ENCODE measurements at regions not wholly inside any gene's neighbourhood (a gene's known extent, or its start where the extent isn't known, plus 50 kb on each side); places are given as distances from the start of the nearest gene placed in this dataset.
"Not testable (repeated sequence)": the region's sequence is repeated elsewhere in the genome, so short reads cannot be mapped to it uniquely, and the experiment has no call there.

DNA sequence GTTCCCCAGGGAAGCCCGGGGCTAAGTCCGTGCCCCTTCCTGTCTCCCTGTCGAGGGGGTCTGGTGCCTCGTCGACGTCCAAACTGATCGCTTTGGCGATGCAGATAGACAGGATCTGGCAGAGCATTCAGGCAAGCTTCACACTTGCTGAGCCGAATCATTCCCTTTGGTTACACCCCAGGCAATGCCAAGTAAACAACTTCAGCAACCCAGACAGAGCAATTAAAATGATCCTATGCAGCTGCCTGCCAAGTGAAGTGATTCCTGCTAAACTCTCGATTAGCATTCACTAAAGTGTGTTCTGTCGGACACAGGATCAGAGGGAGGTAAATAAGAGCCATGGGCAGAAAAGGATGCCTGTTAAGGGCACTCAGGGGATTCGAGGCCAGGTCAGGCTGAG is 108.2 kb upstream of the RAB12 start:
- DNase-seq, result no peak

DNA sequence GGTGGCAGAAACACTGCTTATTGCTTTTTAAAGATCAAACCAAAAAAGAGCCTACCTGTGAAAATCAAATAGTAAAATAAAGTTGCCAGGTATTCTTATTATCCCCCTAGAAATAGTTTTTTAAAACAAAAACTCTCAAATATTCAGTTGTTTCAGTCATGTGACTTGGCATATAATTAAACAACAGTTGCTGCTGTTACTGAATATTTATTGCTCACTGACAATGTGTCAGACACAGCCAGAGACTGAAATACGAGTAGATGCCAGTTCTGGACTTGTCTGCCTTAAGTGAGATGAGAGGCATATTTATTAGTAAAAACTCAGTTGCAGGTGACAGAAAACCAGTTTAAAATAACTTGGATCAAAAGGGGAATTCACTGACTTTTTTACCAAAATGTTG is 106.0 kb upstream of the RAB12 start:
- DNase-seq, result no peak

DNA sequence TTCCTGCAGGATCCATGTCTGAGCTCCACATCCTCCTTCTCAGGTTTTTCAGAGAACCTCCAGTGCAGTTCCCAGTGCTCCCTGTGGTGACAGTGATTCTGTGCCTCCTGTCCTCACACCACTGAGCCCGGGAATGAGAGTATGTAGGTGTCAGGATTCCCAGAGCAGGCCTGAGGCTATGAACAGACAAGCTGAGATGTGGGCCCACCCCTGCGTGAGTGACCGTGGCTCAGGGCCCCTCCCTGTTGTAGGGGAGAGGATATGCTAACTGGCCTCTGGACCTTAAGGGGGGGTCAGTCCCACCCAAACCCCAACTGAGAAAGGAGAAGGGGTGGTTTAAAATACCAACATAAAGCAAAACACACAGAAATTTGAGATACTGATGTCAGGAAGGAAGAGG is 104.8 kb upstream of the RAB12 start:
- no peak for DNase-seq

DNA sequence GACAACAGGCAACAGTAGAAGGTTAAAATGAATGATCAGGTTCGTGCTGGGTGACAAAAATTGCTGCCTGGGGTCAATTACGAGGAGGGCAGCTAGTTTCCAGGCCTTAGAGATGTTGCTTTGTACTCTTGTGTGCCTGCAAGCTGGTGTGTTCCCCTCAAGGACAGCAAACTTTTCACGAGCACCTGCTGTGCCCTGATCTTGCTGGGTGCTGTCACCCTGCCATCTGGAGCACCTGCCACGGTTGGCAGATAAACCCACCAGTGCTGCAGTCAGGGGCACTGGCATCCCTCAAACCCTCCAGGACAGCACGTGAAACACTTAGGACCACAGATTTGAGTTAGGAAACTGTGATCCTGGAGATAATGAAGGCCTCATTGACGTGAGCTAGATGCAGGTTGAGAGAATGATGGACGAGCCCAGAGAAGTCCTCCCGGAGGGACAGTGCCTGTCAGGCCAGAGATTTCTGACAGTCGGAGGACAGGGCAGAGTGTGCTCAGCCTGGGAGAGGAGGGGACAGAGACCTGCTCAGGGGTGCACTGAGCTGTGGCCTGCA is 104.3 kb upstream of the RAB12 start:
- DNase-seq, result no peak

DNA sequence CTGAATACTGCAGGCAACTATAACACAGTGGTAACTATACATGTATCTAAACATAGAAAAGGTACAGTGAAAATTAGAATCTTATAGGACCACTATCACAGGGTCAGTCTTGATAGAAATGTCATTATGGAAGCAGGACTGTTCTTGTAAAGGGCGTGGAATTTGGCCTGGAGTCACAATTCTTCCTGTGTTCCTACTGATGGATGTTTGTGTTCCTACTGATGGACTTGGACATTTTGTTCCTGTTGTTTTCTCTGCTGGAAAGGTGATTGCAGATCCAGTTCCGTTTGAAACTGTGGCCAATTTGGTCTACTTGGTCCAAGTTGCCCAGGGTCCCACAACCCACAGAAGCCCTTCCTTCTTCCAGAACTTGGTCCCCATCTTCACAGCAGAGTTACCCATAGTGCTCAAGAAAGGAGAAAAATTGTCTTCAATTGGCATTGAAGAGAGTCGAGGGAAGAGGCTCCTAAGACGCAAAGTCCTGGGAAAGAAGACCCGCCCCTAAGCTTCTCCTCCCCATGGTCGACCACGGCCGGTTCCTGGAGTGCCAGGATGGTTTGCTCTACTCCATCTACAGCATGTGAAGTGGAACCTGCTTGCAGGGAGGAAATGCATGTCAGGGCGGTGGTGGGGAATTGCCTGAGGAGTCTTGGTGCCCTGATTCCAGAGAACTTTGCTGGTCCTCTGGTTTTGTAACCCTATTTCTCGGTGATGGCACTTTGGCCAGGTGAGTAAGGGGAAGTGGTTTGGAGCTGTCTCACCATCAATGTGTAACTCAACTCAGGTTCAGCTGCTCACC is 102.8 kb upstream of the RAB12 start:
- DNase-seq, result no peak

DNA sequence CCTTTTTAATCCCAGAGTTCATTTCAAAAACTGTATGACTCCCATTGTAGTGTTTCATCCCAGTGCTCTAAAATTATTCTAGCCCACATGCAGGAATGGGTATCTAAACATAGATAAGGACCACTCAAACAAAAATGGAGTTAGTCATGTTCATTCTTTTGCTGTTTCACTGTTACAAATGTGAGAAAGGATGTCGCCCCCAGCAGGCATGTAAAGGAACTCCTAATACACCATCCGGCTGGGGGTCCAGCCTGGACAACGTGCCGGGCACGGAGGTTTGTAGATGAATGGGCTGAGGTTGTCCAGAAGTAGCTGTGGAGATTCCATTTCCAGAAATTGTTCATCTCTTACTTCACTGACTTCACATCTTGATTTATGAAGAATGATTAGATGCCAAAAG is 101.9 kb upstream of the RAB12 start:
- DNase-seq, result no peak

DNA sequence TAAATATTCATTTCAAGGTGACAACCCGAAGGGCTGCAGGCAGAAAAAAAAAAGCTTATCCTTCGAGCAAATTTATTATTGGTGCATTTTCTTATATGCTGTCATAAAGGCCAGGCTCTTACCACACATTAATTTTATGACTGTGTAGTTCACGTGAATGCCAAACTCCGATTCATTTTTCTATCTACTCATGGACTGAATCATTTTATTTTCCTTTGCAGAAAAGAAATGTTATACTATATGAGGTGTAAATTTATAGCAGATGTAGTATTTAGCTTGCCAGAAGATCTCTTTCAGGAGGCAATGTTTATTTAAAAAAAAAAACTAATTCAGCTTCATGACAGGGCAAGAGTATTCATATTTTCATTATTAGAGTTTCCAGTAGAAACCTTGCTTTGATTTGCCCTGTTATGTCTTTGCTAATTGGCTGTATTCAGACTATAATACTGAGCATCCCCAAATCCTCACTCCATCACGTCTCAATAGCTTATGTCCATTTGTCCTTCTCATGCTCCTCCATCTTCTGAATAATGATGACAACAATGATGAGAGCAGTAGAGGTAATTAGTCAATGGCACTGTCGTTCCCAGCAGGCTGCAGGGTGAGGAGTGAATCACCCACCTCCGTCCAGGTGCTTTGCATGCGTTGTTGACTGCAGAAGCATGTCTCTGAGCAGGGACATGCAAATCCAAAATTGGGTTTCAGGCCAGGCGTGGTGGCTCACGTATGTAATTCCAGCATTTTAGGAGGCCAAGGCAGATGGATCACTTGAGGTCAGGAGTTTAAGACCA is 101.1 kb upstream of the RAB12 start:
- DNase-seq, result no peak

DNA sequence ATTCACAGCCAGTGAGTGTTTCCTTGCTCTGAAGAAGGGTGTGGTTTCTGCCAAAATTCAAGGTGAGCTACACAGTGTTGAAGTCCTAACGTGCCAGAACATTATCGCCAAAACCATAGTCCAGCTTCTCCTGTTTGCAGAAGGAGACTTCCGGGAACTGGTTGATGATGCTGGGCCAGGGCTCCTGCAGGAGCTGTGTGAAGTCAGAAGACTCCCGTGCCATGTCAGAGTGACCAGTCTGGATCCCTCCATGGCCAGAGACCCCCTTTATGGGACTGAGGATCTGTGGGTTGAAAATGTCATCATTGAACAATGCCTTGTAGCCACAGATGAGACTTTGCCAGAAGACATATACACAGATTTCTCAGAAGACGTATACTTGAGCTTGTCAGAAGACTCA is 96.0 kb upstream of the RAB12 start:
- DNase-seq, result no peak

DNA sequence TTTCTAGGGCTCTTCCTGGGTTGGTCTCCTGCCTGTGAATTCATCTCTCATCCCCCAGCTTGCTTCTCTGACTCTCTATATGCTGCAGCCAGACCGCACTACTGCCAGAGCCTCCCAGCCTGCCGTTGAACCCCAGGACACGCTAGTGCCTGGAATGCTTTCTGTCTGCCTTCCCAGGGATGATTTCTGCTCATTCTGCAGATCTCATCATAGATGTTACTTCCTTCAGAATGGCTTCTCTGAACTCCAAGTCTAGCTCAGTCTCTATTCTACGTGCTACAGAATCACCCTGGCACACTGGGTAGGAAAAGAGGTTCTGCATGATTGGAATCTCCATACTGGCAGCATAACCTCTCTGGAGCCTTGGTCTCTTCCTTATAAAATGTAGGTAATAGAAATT is 94.8 kb upstream of the RAB12 start:
- no peak for DNase-seq

DNA sequence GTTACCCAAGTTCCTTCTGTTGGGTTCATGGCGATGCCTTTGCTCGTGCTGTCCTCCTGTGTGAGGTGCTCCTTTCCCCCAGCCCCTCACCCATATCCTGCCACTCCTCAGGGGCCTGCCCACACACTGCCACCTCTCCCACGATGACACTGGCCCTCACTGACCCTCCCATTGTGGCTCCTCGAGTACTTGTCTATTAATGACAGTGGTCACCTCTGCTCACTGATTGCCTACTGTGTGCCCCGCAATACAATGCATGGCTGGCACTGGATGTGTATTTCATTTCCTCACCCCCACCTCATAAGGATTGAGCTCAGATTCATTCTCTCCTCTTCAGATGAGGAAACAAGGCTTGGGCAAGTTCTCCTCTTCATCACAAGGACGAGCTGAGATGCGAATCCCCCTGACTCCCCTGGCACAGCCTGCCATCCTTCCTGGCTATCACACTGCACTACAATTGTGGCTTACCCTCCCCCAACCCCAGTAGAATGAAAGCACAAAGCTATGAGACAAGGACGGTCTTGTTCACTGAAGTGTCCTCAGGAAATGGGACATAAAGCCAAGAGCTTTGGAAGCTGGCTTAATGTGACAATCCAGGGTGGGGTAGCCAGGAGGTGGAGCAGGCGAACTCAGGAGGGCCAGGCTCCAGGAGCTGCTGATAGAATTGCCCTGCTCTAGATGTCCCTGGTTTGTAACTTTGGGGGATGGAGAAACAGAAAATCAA is 93.9 kb upstream of the RAB12 start:
- no peak for DNase-seq

DNA sequence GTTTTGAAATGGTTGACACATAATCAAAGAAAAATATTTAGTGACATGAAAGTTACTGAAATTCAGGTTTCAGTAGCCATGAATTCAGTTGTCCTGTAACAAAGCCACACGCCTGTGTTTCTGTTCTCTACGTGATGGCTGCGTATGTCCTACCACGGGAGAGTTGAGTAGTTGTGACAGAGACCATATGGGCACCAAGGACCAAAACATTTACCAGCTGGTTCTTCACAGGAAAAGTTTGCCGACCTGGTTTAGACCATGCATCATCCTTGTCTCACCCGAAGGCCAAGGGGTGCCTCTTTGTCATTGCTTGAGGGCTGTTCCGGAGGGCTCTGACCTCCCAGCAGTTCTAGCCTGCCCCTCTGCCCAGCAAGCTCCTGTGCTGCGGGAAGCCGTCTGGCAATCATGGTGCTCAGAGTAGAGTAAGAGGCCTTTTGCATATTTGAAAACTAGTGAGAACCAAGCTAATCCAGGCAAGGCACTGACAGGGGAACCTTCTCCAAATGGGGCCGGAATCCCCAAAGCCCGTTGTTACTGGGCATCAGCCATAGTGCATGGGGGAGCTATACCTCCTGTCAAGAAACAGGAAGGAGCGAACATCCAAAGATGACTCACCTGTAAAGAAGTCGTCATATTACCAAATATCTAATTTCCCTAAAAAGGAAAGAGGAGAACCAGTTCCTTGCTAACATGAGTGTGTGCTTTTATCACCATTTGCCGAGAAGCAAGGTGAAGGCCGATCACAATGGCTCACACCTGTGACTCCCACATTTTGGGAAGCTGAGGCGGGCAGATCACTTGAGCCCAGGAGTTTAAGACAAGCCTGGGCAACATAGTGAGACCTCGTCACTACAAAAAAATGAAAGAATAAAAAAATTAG is 92.6 kb upstream of the RAB12 start:
- DNase-seq, result no peak

DNA sequence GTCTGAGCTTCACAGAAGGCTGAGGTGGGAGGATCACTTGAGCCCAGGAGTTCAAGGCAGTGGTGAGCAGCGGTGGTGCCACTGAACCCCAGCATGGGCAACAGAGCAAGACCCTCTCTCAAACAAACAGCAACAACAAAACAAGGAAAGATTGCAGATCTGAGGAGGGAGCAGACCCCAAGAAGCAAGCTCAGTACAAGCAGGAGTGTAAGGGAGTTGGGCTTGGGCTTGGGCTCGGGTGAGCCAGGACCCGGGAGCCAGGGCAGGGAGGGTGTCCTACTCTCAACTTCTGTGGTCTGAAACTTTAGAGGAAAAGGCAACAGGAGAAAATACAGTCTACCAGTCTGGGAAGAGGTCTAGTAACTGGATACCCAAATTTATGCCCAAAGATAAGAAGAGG is 92.0 kb upstream of the RAB12 start:
- no peak for DNase-seq

DNA sequence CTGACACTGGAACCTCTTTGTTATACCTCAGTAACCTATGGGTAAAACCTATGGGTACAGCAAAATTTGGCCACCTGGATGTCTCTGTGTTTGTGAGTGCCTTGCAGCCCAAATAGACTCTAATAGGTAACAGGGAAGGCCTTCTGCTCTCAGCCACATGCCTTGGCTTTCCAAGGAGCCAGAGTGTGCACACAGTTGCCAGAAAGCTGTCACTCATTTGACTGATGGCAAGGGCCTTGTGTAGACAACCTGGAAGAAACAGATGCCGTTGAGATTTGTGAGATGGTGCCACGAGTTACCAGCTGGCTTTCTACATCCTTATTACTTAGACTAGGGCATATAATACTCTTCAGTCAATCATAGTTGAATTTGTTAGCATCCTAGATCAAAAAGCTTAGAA is 90.1 kb upstream of the RAB12 start:
- DNase-seq, result no peak

DNA sequence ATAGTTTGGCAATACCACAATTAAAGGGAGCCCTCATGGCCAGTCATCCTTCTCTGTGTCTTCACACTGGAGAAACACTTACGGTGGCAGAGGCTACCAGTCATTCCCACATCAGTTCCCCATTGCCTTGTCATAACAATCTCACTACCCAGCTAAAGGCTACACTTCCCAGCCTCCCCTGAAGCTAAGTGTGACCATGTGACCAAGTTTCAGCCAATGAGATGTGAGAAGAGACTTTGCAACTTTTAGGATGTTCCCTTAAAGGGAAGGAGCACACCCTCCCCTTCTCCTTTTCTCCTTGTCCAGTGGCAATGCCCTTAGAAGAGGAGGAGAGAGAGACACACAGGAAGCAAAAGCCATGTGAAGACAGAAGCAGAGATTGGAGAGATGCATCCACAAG is 89.0 kb upstream of the RAB12 start:
- no peak for DNase-seq

DNA sequence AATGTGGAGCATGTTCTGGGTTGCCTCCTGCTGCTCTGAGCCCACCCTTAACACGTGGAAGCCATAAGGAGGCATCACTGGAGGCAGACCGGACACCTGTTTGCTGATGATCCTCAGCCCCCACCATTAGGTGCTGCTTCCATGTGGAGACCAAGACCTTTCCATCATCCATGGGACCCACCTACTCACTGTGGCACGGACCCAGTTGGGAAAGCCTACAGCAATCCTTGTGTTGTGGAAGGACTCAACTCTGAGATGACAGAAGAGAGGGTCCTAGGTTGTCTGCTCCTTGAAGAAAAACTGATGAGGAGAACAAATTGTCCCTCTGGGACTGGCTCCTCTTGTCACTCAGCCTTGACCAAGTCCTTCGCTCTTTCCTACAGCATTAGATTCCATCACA is 86.5 kb upstream of the RAB12 start:
- DNase-seq, result no peak

DNA sequence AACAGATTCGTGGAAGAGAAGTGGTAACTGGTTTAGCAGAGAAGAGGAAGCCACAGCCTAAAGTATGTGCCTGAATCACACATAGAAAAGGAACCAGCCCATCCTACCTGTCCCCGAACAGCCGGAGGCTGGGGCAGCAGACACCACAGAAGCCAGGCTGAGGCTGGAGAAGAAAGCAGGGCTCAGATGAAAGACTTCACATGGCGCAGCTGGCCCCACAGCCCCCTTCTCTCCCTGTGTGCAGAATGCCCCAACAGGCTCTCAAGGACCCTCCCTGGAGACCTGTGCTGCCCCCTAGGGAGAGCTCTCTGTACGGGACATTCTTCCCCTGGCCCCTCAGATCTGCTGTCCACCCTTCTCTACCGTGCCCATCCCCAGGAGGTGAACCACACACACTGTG is 83.5 kb upstream of the RAB12 start:
- no peak for DNase-seq

DNA sequence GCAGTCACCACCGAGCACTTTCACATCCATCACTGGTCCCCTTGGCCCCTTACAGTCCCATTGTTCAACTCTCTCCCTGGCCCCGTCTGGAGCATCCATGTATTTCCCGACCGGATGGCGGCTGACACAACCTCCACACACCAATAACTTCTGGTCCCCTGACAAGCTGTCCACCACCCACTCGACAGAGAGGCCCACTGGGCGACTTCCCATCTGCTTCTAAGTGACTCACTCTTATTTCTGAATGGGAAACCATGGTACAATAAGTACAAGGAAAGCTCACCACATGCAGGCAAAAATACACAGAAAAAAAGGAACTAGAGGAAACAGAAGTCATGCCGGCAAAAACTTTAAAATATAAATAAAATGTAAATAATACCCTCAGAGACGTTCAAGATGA is 82.9 kb upstream of the RAB12 start:
- no peak for DNase-seq

DNA sequence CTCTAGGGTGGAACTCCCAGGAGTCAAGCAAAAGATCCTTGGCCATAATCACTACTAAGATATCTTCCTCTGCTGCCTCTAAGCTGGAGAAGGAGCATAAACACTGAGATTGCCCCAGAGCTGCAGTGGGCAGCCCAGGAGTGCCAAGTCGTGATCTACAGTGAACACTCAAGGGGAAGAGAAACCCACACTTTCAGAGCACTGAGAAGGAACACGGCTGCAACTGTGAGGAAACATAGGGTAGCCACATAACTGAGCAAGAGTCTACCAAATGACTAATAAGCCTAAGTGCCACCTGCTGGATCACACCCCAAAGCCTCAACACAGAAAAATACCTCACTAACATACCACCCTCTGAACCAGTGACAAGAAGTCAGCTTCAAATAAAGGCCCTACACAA is 79.6 kb upstream of the RAB12 start:
- no peak for DNase-seq

DNA sequence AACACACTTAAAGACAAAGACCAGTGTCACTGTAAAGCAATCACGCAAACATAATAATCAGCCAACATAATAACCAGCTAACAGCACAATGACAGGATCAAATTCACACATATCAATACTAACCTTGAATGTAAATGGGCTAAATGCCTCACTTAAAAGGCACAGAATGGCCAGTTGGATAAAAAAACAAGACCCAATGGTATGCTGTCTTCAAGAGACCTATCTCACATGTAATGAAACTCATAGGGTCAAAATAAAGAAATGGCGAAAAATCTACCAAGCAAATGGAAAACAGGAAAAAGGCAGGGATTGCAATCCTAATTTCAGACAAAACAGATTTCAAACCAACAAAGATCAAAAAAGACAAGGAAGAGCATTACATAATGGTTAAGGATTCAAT is 78.2 kb upstream of the RAB12 start:
- not testable (repeated sequence) for DNase-seq

DNA sequence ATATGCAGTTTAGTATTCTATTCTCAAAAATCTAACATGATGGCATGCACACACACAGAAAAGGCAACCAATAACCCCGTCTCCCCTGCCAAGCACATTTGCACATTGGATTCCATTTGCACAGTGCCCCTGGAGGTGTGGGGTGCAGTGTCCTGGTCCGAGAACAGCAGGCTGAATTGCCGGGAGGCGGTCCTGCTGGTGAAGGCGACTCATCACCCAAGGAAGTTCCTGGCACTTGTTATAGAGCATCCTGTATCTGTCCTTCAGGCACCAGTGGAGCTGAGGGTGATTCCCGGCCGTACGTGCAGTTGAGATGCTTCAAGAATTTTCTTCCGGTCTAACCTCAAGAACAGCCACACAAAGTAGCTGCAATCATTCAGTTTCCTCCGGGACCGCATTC is 73.0 kb upstream of the RAB12 start:
- DNase-seq, result no peak

DNA sequence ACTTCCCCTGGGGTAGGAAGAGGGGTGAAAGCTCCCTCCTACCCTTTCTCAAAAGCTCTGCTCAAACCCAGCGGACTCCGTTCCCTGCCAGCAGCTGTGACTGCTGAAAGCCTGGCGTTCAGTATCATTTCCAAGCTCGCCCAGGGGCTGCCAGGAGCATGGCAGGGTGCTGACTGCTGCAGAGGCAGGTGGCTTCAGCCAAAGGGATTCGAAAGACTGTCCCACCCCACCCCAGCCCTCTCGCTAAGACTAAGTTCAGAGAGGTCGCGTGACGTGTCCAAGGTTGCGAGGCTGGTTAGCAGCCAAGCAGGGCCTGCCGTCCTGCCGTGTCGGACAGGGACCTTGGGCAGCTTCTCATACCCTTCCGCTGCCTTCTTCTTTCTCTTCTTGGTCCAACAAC is 72.3 kb upstream of the RAB12 start:
- no peak for DNase-seq

DNA sequence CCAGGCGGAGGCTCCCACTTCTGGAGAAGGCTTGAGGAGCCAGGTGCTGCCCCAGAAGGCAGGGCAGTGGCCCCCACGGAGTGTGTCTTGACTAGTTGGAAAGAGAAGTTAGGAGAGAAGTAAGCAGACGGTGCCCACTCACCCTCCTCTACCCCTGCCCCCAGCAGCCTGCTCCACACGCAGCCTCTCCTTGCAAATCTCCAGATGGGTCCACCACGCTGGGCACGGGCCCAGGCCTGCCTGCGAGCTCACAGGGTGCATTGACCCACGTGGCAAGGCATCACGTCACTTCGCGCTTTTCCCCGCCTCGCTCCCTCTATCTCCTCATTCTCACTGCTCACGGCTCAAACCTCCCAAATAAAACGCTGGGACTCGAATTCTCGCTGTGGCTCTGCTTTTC is 71.8 kb upstream of the RAB12 start:
- no peak for DNase-seq

DNA sequence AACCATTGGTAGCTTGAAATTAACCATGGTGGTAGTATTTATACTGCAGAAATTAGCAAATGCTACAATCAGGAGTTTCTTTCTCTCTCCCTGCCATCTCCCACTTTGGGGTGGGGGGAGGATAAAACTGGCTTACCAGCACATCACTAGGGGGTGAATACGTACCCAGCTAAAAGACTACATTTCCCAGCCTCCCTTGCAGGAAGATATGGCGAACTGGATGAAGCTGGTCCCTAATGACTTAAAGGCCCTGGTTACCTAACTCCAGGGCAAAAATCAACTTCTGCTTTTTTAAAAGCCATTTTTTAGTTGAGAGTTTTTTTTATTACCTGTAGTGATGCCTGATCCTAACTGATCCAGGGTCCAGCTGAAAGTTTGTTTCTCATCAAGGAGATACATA is 70.3 kb upstream of the RAB12 start:
- no peak for DNase-seq
